ENCODE measurements at regions not wholly inside any gene's neighbourhood (a gene's known extent, or its start where the extent isn't known, plus 50 kb on each side); places are given as distances from the start of the nearest gene placed in this dataset.

DNA sequence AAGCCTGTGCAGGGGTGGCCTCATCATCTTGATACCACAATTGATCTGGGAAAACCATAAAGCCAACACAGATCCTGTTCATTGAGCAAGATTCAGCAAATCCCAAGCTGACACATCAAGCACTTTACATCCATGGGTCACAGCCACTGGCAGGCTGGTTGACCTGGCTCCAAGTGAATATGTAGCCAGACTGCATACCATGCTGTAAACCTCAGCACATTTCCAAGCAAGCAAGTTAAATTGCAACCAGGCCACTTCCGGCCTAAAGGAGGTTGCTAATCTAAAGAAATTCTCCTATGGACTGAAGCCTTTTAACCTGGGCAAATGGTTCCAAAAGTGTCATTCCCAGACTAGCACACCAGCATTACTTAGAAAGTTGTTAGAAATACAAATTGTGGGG, 54.4 kb upstream of the USP26 start:
- no TSS peak for BruUV-seq (replicated peaks)
- intact Hi-C loops (cut with micrococcal nuclease) (no loop called here), in situ Hi-C loops (cut with MboI; ENCODE audit: low sequenced_read_pairs) (no loop called here), dilution Hi-C loops (cut with HindIII; ENCODE audit: low sequenced_read_pairs, unreplicated experiment) (no loop called here)
- H3K23ac ChIP-seq (ENCODE audit: low read depth, low read length): no peak overlapping the region
- WGBS, 2 experiments (ENCODE audit: extremely low coverage in 2 of 2, insufficient read length in 1 of 2): no CpG with 5 or more reads among the region's 1 CpG
- DNase-seq (no peak), ATAC-seq (ENCODE audit: low read depth) (no peak)
- no peak overlapping the region for H2BK15ac ChIP-seq (ENCODE audit: low read depth, low read length)
- no peak overlapping the region for H2BK120ac ChIP-seq (ENCODE audit: low read depth, low read length)
- H3K9ac ChIP-seq (ENCODE audit: low read depth, low read length): no peak overlapping the region
- no peak for TF ChIP-seq FOS (IDR thresholded peaks at IDR 0.05; ENCODE audit: low read depth, low read length)
- POLR2A ChIA-PET (ENCODE audit: unreplicated experiment): no interaction called here
- H3K36me3 ChIP-seq (ENCODE audit: control insufficient read depth, insufficient read depth, low read length): no peaks in the 10 kb centered on the region
- no peaks in the 10 kb centered on the region for H3K4me1 ChIP-seq (ENCODE audit: control insufficient read depth, insufficient read depth, low read length)
- no peak overlapping the region for H2AFZ ChIP-seq (replicated peaks; ENCODE audit: low read length, poor library complexity)
- H3K4me2 ChIP-seq (ENCODE audit: low read depth, low read length): no peak overlapping the region
- H2BK20ac ChIP-seq (ENCODE audit: low read depth, low read length): no peak overlapping the region
- CTCF ChIA-PET: no interaction called here
- H4K20me1 ChIP-seq (ENCODE audit: insufficient read depth, low read length): no peaks in the 10 kb centered on the region
- no peak overlapping the region for H2AK9ac ChIP-seq (replicated peaks; ENCODE audit: low read depth, low read length, poor library complexity)
- no peak overlapping the region for H2BK5ac ChIP-seq (ENCODE audit: low read depth, low read length, poor library complexity, severe bottlenecking)
- no peak overlapping the region for H4K91ac ChIP-seq (ENCODE audit: insufficient read depth, low read depth, low read length)
- no peak overlapping the region for H3K56ac ChIP-seq (ENCODE audit: extremely low read depth, insufficient read depth, low read length)
- H4K8ac ChIP-seq (ENCODE audit: low read depth in 2 of 2, low read length in 2 of 2): no peak overlapping the region
- H3K27me3 ChIP-seq (ENCODE audit: control insufficient read depth, insufficient read depth, low read length): no peaks in the 10 kb centered on the region
- no peak overlapping the region for H4K5ac ChIP-seq (ENCODE audit: low read depth, low read length)
- no peak overlapping the region for H3K18ac ChIP-seq (ENCODE audit: low read depth, low read length)
- no peak overlapping the region for H3K4ac ChIP-seq (ENCODE audit: low read depth, low read length)
- no peak overlapping the region for H2AK5ac ChIP-seq (ENCODE audit: low read depth, low read length)
- no peak overlapping the region for H3K14ac ChIP-seq (replicated peaks; ENCODE audit: low read depth, low read length)
- no peak overlapping the region for H3K4me3 ChIP-seq (ENCODE audit: insufficient read depth, low read depth, low read length)
- H3K27ac ChIP-seq (ENCODE audit: insufficient read depth, low read length): no peak overlapping the region
- H3K9me3 ChIP-seq (ENCODE audit: control insufficient read depth, insufficient read depth, low read length): no peaks in the 10 kb centered on the region
- H3K9me1 ChIP-seq (ENCODE audit: insufficient read depth, low read length): no peaks in the 10 kb centered on the region
- no peaks in the 10 kb centered on the region for H3K79me1 ChIP-seq (ENCODE audit: low read depth in 1 of 2, low read length in 2 of 2)

All from IMR-90 (cell line).